ENCODE measurements at regions not wholly inside any gene's neighbourhood (a gene's known extent, or its start where the extent isn't known, plus 50 kb on each side); places are given as distances from the start of the nearest gene placed in this dataset.

DNA sequence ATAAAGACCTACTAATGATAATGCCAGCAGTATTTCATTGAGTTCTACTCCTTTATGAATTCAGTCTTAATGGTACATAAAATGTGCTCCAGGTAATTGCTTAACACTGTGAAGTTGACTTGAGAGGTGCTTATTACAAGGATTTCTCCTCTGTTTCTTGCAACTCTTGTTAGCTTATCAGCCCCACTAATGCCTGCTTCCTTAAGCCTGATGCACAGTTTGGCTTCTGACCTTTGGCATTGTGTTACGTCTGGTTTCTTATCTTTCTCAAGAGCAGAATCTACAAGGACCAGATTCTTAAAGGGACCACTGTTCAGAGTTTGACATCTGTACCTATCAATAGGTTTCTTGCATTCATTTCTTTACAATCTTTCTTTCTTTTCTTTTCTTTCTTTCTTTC, 223.9 kb upstream of the CWC22 start:
- WGBS, 5 donors: 33 to 65% (median 59%) methylated on average over 1 of the region's 1 CpG
- intact Hi-C loops (cut with DNase I; ENCODE audit: low total_unique reads): no loop called here
- Histone ChIP-seq H3K4me1 (no peaks in the 10 kb centered on the region), H3K27me3 (replicated peaks in 1 of 7) (no peaks in the 10 kb centered on the region), H3K36me3 (no peaks in the 10 kb centered on the region), H3K27ac (no peak overlapping the region), H3K9me3 (peaks cover 0 to 7% (median 0%) of the 10 kb centered on the region in 8 donors), H3K4me3 (no peak overlapping the region)
- DNase-seq: no peak
- TF ChIP-seq CTCF (IDR thresholded peaks at IDR 0.05 in 8 of 11, conservative IDR thresholded peaks at IDR 0.05 in 3 of 11) (no peak), POLR2A (IDR thresholded peaks at IDR 0.05) (no peak), POLR2AphosphoS5 (IDR thresholded peaks at IDR 0.05) (no peak)

- 62 to 83% (median 73%) methylated on average over 2 of the region's 2 CpGs for WGBS, 5 donors
- no peak for DNase-seq
- H3K27me3 ChIP-seq (replicated peaks in 1 of 7): no peaks in the 10 kb centered on the region
- intact Hi-C loops (cut with DNase I; ENCODE audit: low total_unique reads): no loop called here
- no peak overlapping the region for H3K27ac ChIP-seq
- peaks cover 0 to 21% (median 10%) of the 10 kb centered on the region in 8 donors for H3K9me3 ChIP-seq
- H3K4me3 ChIP-seq: no peak overlapping the region
- H3K4me1 ChIP-seq: no peaks in the 10 kb centered on the region
- H3K36me3 ChIP-seq: no peaks in the 10 kb centered on the region
- no peak for TF ChIP-seq POLR2A (IDR thresholded peaks at IDR 0.05)
- TF ChIP-seq POLR2AphosphoS5 (IDR thresholded peaks at IDR 0.05): no peak
- no peak for TF ChIP-seq CTCF (IDR thresholded peaks at IDR 0.05 in 8 of 11, conservative IDR thresholded peaks at IDR 0.05 in 3 of 11)
Observed at GRCh38 chr2:180227461-180227860, 220.4 kb upstream of the CWC22 start.

GRCh38 chr2:180225118-180225517, 218.0 kb upstream of the CWC22 start:
- H3K36me3 ChIP-seq: no peaks in the 10 kb centered on the region
- H3K27me3 ChIP-seq (replicated peaks in 1 of 7): no peaks in the 10 kb centered on the region
- H3K9me3 ChIP-seq: peaks cover 0 to 18% (median 10%) of the 10 kb centered on the region in 8 donors
- TF ChIP-seq POLR2A (IDR thresholded peaks at IDR 0.05) (no peak), POLR2AphosphoS5 (IDR thresholded peaks at IDR 0.05) (no peak), CTCF (IDR thresholded peaks at IDR 0.05 in 8 of 11, conservative IDR thresholded peaks at IDR 0.05 in 3 of 11) (no peak)
- no peak for DNase-seq
- H3K4me1 ChIP-seq: no peaks in the 10 kb centered on the region
- H3K27ac ChIP-seq: no peak overlapping the region
- intact Hi-C loops (cut with DNase I; ENCODE audit: low total_unique reads): no loop called here
- H3K4me3 ChIP-seq: no peak overlapping the region

DNA sequence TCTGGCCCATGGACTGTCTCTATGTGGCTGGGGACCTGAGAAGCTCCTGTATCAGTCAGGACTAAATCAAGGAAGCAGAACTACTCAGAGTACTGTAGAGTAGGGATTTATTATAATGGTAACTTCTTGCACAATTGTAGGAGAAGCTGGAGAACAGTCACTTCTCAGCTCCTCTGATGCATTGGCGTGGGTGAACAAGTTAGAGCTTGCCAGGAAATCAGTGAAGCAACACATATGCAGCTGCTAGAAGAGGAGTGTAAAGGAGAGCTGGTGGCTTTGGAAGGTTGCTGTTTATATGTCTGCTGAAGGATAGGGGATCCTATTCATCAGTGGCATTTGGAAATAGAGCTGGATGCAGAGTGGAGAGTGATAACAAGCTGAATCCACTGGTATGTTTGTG, 215.5 kb upstream of the CWC22 start:
- 63 to 83% (median 68%) methylated on average over 1 of the region's 1 CpG for WGBS, 5 donors
- H3K27me3 ChIP-seq (replicated peaks in 1 of 7): no peaks in the 10 kb centered on the region
- no peak for TF ChIP-seq CTCF (IDR thresholded peaks at IDR 0.05 in 8 of 11, conservative IDR thresholded peaks at IDR 0.05 in 3 of 11)
- TF ChIP-seq POLR2A (IDR thresholded peaks at IDR 0.05): no peak
- no peak for TF ChIP-seq POLR2AphosphoS5 (IDR thresholded peaks at IDR 0.05)
- H3K4me3 ChIP-seq: no peak overlapping the region
- intact Hi-C loops (cut with DNase I; ENCODE audit: low total_unique reads): no loop called here
- H3K27ac ChIP-seq: no peak overlapping the region
- no peaks in the 10 kb centered on the region for H3K4me1 ChIP-seq
- H3K9me3 ChIP-seq: peaks cover 0 to 23% (median 15%) of the 10 kb centered on the region in 8 donors
- no peaks in the 10 kb centered on the region for H3K36me3 ChIP-seq
- DNase-seq: no peak

Data from spleen (tissue), 11 donors.